Fibroblast of upper back skin (primary cell): ENCODE measurements at regions not wholly inside any gene's neighbourhood (a gene's known extent, or its start where the extent isn't known, plus 50 kb on each side); places are given as distances from the start of the nearest gene placed in this dataset.
"Not testable (repeated sequence)": the region's sequence is repeated elsewhere in the genome, so short reads cannot be mapped to it uniquely, and the experiment has no call there.

Experiments
- DNase-seq: peaks from one replicate; pipeline ENCODE4 v3.0.0-alpha.2; 2013

- DNase-seq, result no peak
These were observed 612.3 kb downstream of the KCNH5 start for GRCh38 chr14:62432955-62433354.

- DNase-seq, result no peak
These were observed 609.0 kb downstream of the KCNH5 start for GRCh38 chr14:62436261-62436660.

- no peak for DNase-seq
These were observed 606.0 kb downstream of the KCNH5 start for GRCh38 chr14:62439210-62439609.

GRCh38 chr14:62443796-62444195, 601.5 kb downstream of the KCNH5 start:
- DNase-seq, result peak; percentile 82

GRCh38 chr14:62445570-62445969, 599.7 kb downstream of the KCNH5 start:
- no peak for DNase-seq

- no peak for DNase-seq
These were observed 594.0 kb downstream of the KCNH5 start for GRCh38 chr14:62451221-62451620.

- no peak for DNase-seq
These were observed 592.0 kb downstream of the KCNH5 start for GRCh38 chr14:62453226-62453625.

GRCh38 chr14:62455446-62455845, 589.8 kb downstream of the KCNH5 start:
- DNase-seq, result no peak

GRCh38 chr14:62462988-62463387, 582.3 kb downstream of the KCNH5 start:
- DNase-seq, result peak; percentile 7

GRCh38 chr14:62468946-62469345, 576.3 kb downstream of the KCNH5 start:
- no peak for DNase-seq

- DNase-seq, result no peak
These were observed 574.3 kb downstream of the KCNH5 start for GRCh38 chr14:62470935-62471334.

- DNase-seq, result no peak
These were observed 554.1 kb downstream of the KCNH5 start for GRCh38 chr14:62491146-62491545.

- DNase-seq, result no peak
These were observed 547.5 kb downstream of the KCNH5 start for GRCh38 chr14:62497708-62498107.

GRCh38 chr14:62501021-62501750, 544.1 kb downstream of the KCNH5 start:
- no peak for DNase-seq

- no peak for DNase-seq
These were observed 540.2 kb downstream of the KCNH5 start for GRCh38 chr14:62505045-62505444.

GRCh38 chr14:62521309-62521708, 523.9 kb downstream of the KCNH5 start:
- not testable (repeated sequence) for DNase-seq

- no peak for DNase-seq
These were observed 517.0 kb downstream of the KCNH5 start for GRCh38 chr14:62528296-62528695.

GRCh38 chr14:62532181-62532580, 513.1 kb downstream of the KCNH5 start:
- DNase-seq, result no peak

GRCh38 chr14:62546862-62547474, 498.3 kb downstream of the KCNH5 start:
- DNase-seq, result no peak

- no peak for DNase-seq
These were observed 487.8 kb downstream of the KCNH5 start for GRCh38 chr14:62557416-62557815.

- DNase-seq, result no peak
These were observed 486.8 kb downstream of the KCNH5 start for GRCh38 chr14:62558451-62558850.

- DNase-seq, result no peak
These were observed 460.0 kb downstream of the KCNH5 start for GRCh38 chr14:62585247-62585646.

- no peak for DNase-seq
These were observed 452.4 kb downstream of the KCNH5 start for GRCh38 chr14:62592877-62593276.

- DNase-seq, result no peak
These were observed 448.1 kb downstream of the KCNH5 start for GRCh38 chr14:62597143-62597542.
